SH-SY5Y (cell line): ENCODE measurements at regions not wholly inside any gene's neighbourhood (a gene's known extent, or its start where the extent isn't known, plus 50 kb on each side); places are given as distances from the start of the nearest gene placed in this dataset.

Experiments
- GATA2 ChIP-seq: IDR thresholded peaks from 2 replicates; pipeline ENCODE4 v1.6.1; 2011; ENCODE audit warnings: mild to moderate bottlenecking, low read depth, low read length
- GATA3 ChIP-seq: IDR thresholded peaks from 2 replicates; pipeline ENCODE4 v1.6.1; 2011; ENCODE audit warnings: low read depth, mild to moderate bottlenecking, low read length, moderate library complexity

DNA sequence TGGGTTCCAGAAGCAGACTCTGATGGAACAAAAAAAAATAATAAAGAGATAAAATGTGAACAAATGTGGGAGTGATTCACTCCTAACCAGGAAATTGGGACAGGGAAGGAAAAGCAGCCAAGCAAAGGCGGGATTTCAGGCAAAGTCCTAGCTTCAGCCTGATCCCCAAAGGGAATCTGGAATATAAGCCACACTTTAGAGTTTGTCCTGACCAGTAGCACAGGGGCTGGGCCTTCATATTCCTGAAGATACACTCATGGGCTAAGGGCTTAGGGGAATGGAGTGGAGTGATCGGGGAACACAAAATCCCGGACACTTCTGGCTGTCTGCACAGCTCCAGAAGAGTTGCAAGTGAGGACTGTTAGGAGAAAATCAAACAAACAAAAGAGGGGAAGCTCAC is 135.0 kb upstream of the COL8A1 start:
- TF ChIP-seq GATA2 (no peak), GATA3 (no peak)
